NCI-H2171 treated with DMSO at 0.1 percent for 48 hours (cell line): ENCODE measurements at regions not wholly inside any gene's neighbourhood (a gene's known extent, or its start where the extent isn't known, plus 50 kb on each side); places are given as distances from the start of the nearest gene placed in this dataset.

Experiments
- DNase-seq: peaks from one replicate; lab custom pipeline; 2025; lab: John Stamatoyannopoulos, UW

GRCh38 chr3:56896357-56896756, 94.6 kb upstream of the ARHGEF3 start:
- DNase-seq, result no peak

DNA sequence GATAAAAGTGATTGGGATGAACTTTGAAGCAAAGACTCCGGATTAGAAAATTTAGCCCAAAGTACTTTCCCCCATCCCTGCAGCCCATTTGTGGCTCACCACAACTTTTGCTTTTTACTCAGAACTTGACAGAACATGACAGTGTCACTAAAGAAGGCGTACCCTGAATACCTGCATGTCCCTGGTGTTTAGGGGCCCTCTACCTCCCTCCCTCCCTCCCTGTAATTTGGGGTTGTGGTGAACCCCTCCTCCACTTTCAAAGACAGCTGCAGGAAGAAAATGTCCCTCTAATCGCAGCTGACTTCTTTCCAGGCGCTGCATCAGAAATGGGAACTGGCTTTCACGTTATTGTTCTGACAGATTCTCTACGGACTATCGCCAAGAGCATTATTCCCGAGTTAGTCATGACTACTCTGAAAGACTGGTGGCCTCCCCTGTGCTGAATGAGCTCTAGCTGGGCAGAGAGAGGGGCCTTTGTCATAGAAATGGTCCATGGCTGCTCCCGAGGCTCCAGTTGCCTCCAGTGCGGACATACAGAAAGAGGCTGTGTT, 93.2 kb upstream of the ARHGEF3 start:
- no peak for DNase-seq

DNA sequence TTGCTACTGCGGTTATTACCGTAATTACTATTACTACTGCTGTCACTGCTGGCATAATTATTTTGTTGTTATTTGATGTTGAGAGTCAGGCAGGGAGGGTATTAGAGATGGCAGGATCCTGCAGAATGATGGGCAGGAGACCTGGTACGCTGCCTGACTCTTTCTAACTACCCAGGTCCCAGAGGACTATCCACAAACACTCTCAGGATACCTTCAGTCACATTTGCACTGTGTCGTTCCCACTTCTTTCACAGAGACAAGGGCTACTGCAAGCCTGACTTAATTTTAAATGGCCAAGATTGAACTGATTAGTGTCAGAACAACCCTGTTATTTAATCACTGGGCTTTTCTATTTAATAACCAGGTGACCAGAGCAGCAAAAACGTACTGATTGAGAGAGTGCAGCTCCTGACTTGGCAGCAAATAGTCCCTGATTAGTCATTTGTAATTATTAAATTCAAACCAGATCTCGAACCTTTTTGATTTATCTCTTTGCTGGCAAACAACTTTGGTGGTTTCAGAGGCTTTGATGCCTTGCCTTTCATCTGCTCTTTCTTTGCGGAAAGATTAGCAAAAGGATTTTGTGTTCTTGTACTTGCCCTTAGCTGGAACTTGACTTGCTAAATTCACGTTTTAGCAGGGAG, 88.8 kb upstream of the ARHGEF3 start:
- no peak for DNase-seq

GRCh38 chr3:56889131-56889530, 87.4 kb upstream of the ARHGEF3 start:
- DNase-seq, result peak; percentile 9

- no peak for DNase-seq
Measured at GRCh38 chr3:56887402-56888025, 85.8 kb upstream of the ARHGEF3 start.

- DNase-seq, result no peak
Measured at GRCh38 chr3:56886314-56886713, 84.6 kb upstream of the ARHGEF3 start.

DNA sequence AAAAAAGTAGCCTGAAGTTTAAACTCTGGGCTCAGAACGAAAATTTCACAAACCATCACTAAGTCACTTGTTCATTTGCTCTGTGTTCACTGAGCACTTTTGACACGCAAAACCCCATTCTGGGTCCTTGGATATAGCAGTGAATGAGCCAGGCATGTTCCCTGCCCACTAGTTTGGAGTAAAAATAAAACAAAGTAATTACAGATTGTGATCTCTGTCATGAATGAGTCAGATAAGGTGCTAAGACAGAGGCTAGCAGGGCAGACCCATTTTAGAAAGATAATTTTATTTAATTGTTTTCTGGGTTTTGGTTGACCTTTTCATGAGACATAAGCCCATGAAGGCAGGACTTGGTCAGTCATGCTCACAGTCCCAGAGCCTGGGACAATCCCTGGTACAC, 84.1 kb upstream of the ARHGEF3 start:
- no peak for DNase-seq

GRCh38 chr3:56885453-56885852, 83.7 kb upstream of the ARHGEF3 start:
- no peak for DNase-seq

DNA sequence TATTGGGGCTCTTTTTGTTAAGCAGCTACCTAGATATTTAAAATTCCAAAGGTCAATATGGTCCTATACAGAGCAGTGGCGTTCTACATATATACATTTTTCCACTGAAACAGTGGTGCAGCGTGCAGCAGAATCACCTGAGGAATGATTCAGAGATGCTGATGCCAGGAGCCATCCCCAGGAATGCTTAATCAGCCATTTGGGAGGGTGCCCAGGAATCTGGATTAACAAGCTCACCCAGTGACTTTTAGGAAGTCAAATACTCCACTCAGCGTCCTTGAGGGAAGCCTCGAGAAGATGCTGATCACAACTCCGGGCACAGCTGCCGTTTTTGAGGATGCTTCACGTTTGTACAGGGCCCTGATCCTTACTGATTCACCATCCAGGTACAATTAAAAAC, 82.6 kb upstream of the ARHGEF3 start:
- DNase-seq, result no peak

- no peak for DNase-seq
Measured at GRCh38 chr3:56883828-56884227, 82.1 kb upstream of the ARHGEF3 start.

DNA sequence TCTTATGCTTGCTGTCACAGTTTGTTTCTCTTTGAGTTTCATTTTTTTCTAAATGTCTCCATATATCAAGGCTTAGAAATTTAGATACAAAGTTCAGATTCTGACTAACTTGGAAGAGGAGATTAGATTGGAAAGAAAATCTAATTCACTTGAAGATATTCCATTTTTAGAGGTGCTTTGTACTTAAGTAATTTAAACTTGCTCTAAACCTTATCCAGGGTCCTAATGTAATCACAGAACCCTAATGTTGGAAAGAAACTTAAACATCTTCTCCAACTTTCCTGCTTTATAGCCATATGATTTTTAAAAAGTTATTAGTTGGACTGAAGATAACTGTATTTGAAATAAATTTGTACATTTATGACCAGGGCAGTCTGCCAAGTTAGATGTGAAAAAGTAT, 81.1 kb upstream of the ARHGEF3 start:
- DNase-seq, result no peak

DNA sequence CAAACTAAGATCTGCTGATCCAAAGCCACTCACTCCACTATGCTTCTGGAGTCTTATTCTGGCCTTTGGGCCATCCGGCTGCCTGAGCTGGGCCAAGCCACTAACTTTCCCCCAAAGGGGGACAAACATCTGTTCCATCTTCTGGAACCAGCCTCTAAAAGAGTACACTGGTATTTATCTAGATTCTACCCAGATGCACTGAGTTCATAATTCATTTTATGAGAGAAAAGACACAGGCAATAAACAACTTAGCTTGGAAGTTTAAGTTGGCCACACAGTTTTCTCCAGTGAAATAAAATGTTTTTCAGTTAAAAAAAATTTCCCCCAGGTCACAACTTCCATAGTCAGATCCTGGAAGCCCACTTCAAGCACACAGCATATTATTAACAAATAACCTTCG, 80.1 kb upstream of the ARHGEF3 start:
- DNase-seq, result no peak

GRCh38 chr3:56880720-56881575, 79.2 kb upstream of the ARHGEF3 start:
- DNase-seq, result peak; percentile 56

- DNase-seq, result no peak
Measured at GRCh38 chr3:56879436-56880215, 77.9 kb upstream of the ARHGEF3 start.

- DNase-seq, result no peak
Measured at GRCh38 chr3:56878074-56878473, 76.3 kb upstream of the ARHGEF3 start.

DNA sequence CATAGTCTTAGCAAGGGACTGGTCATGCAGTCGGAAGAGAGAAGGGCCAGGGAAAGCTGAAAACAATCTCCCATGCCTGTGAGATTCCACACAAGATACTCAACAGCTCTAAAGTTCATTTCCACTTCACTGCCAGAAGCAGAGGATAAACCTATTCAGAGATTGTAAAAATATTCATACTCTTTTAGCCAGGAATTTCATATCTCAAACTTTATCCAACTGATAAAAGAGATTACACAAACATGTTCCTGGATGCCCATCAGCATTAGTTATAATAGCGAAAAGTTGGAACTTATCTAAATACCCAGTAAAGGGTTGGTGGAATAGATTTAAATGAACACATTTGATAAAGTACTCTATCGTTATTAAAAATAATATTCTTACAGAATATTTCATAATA, 75.2 kb upstream of the ARHGEF3 start:
- no peak for DNase-seq

- DNase-seq, result no peak
Measured at GRCh38 chr3:56874269-56874668, 72.5 kb upstream of the ARHGEF3 start.

GRCh38 chr3:56870436-56870835, 68.7 kb upstream of the ARHGEF3 start:
- DNase-seq, result no peak

DNA sequence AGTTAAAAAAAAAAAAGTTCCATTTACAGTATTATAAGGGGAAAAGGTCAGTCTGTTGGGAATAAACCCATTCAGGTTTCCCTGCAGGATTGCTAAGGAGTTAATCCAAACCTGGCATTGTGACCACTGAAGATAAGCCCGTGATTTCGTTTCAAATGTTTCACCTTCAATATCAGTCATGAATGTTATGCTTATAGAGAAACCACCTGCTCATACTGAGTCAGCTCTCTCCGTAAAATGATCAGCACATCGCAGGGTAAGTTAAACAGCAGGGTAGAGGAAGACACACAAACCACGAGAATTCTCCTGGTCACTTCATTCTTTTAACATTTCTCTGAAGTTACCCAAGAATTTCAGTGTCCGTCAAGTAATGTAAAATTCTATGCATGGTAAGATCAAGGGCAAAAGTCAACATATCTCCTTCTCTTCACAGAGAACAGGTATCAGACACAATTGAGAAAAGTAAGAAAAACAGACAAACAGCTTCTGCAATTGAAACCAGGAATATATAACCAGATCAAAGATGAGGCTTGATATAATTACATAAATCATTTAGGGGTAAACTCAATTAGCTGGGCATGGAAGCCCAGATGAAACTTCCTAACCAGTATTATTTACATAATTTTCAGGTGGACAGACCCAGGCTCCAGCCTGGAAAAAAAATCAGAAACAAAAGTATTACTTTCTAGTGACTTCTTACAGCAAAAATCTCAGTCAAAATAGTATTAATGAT, 67.6 kb upstream of the ARHGEF3 start:
- no peak for DNase-seq

- no peak for DNase-seq
Measured at GRCh38 chr3:56868706-56869105, 67.0 kb upstream of the ARHGEF3 start.

GRCh38 chr3:56867671-56868070, 65.9 kb upstream of the ARHGEF3 start:
- DNase-seq, result no peak
